Keratinocyte (primary cell): ENCODE measurements at regions not wholly inside any gene's neighbourhood (a gene's known extent, or its start where the extent isn't known, plus 50 kb on each side); places are given as distances from the start of the nearest gene placed in this dataset.
"Not testable (repeated sequence)": the region's sequence is repeated elsewhere in the genome, so short reads cannot be mapped to it uniquely, and the experiment has no call there.

Experiments used
- DNase-seq: peaks from one replicate; pipeline ENCODE4 v3.0.0-alpha.2; 2011; ENCODE audit warnings: low read depth, missing footprints, low spot score
- FAIRE-seq: peaks from 2 replicates; lab custom pipeline; 2011; peaks lifted over from hg19 to GRCh38; lab: Jason Lieb, UNC
- H2AFZ ChIP-seq: 2 replicates; pipeline ENCODE4 v1.6.0; 2012; ENCODE audit warnings: low read length, control low read depth, inconsistent platforms; ENCODE audit not compliant: control insufficient read depth
- H3K27ac ChIP-seq: 2 replicates; pipeline ENCODE4 v1.5.1; 2011; ENCODE audit warnings: low read length; ENCODE audit not compliant: control insufficient read depth, insufficient read depth
- H3K27me3 ChIP-seq: 3 replicates; pipeline ENCODE4 v1.6.0; 2011; ENCODE audit warnings: low read length; ENCODE audit not compliant: control insufficient read depth, insufficient read depth; ENCODE audit errors: extremely low read depth
- H3K36me3 ChIP-seq, 2 experiments: 2 replicates in 1 of 2; 3 replicates in 1 of 2; pipeline ENCODE4 v1.5.1; 2011; ENCODE audit warnings: low read length in 2 of 2, mild to moderate bottlenecking in 1 of 2; ENCODE audit not compliant: control insufficient read depth in 2 of 2, insufficient read depth in 2 of 2; ENCODE audit errors: extremely low read depth in 1 of 2
- H3K4me1 ChIP-seq: 3 replicates; pipeline ENCODE4 v1.5.1; 2011; ENCODE audit warnings: low read length; ENCODE audit not compliant: control insufficient read depth, insufficient read depth; ENCODE audit errors: extremely low read depth
- H3K4me2 ChIP-seq: 3 replicates; pipeline ENCODE4 v1.6.0; 2011; ENCODE audit warnings: low read depth, low read length; ENCODE audit not compliant: control insufficient read depth, insufficient read depth; ENCODE audit errors: extremely low read depth
- H3K4me3 ChIP-seq, 3 experiments: fragments of 200-600 bp in 1 of 3; sonication (generic) in 1 of 3; 2 replicates in 2 of 3; 3 replicates in 1 of 3; pipeline ENCODE4 v1.5.1; 2011 to 2016; ENCODE audit warnings: low read length in 3 of 3, mild to moderate bottlenecking in 3 of 3, control low read depth in 2 of 3, inconsistent platforms in 1 of 3, low read depth in 1 of 3, mixed read lengths in 1 of 3, mixed run types in 1 of 3, moderate library complexity in 1 of 3; ENCODE audit not compliant: control insufficient read depth in 2 of 3, insufficient read depth in 2 of 3; ENCODE audit errors: extremely low read depth in 1 of 3
- H3K79me2 ChIP-seq: 2 replicates; pipeline ENCODE4 v1.6.0; 2012; ENCODE audit warnings: low read length; ENCODE audit not compliant: control insufficient read depth, insufficient read depth
- H3K9ac ChIP-seq: 3 replicates; pipeline ENCODE4 v1.6.0; 2011; ENCODE audit warnings: low read length; ENCODE audit not compliant: control insufficient read depth, insufficient read depth; ENCODE audit errors: extremely low read depth
- H3K9me1 ChIP-seq: 3 replicates; pipeline ENCODE4 v1.6.0; 2011; ENCODE audit warnings: low read length; ENCODE audit not compliant: control insufficient read depth, insufficient read depth; ENCODE audit errors: extremely low read depth
- H3K9me3 ChIP-seq: 2 replicates; pipeline ENCODE4 v1.5.1; 2012; ENCODE audit warnings: low read depth, low read length; ENCODE audit not compliant: control insufficient read depth
- H4K20me1 ChIP-seq: 3 replicates; pipeline ENCODE4 v1.6.0; 2011; ENCODE audit warnings: low read length; ENCODE audit not compliant: control insufficient read depth, insufficient read depth; ENCODE audit errors: extremely low read depth
- dilution Hi-C: fragments of 300-500 bp; cut with MboI; formaldehyde crosslinking; loops from one replicate; pipeline ENCODE4 v1.7.0; 2020; ENCODE audit warnings: low sequenced_read_pairs; ENCODE audit not compliant: extremely low pct_ligation_motif_present

DNA sequence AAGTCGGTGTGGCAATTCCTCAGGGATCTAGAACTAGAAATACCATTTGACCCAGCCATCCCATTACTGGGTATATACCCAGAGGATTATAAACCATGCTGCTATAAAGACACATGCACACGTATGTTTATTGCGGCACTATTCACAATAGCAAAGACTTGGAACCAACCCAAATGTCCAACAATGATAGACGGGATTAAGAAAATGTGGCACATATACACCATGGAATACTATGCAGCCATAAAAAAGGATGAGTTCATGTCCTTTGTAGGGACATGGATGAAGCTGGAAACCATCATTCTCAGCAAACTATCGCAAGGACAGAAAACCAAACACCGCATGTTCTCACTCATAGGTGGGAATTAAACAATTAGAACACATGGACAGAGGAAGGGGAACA lies 80.6 kb upstream of the ST3GAL5 start:
- H3K4me3 ChIP-seq, H3K4me2 ChIP-seq, H3K9me1 ChIP-seq, dilution Hi-C loops, DNase-seq, H3K9me3 ChIP-seq, H4K20me1 ChIP-seq, H3K4me1 ChIP-seq, H3K27ac ChIP-seq, H3K79me2 ChIP-seq, H3K9ac ChIP-seq, FAIRE-seq, H3K36me3 ChIP-seq, H2AFZ ChIP-seq, H3K27me3 ChIP-seq: not testable (repeated sequence)

DNA sequence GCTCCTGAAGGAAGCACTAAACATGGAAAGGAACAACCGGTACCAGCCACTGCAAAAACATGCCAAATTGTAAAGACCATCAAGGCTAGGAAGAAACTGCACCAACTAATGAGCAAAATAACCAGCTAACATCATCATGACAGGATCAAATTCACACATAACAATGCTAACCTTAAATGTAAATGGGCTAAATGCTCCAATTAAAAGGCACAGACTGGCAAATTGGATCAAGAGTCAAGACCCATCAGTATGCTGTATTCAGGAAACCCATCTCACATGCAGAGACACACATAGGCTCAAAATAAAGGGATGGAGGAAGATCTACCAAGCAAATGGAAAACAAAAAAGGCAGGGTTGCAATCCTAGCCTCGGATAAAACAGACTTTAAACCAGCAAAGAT lies 77.0 kb upstream of the ST3GAL5 start:
- H3K4me3 ChIP-seq, H3K79me2 ChIP-seq, H3K27ac ChIP-seq, H3K9me3 ChIP-seq, FAIRE-seq, H3K4me1 ChIP-seq, H3K9me1 ChIP-seq, H3K36me3 ChIP-seq, dilution Hi-C loops, H2AFZ ChIP-seq, H3K27me3 ChIP-seq, H3K4me2 ChIP-seq, H3K9ac ChIP-seq, DNase-seq, H4K20me1 ChIP-seq: not testable (repeated sequence)

DNA sequence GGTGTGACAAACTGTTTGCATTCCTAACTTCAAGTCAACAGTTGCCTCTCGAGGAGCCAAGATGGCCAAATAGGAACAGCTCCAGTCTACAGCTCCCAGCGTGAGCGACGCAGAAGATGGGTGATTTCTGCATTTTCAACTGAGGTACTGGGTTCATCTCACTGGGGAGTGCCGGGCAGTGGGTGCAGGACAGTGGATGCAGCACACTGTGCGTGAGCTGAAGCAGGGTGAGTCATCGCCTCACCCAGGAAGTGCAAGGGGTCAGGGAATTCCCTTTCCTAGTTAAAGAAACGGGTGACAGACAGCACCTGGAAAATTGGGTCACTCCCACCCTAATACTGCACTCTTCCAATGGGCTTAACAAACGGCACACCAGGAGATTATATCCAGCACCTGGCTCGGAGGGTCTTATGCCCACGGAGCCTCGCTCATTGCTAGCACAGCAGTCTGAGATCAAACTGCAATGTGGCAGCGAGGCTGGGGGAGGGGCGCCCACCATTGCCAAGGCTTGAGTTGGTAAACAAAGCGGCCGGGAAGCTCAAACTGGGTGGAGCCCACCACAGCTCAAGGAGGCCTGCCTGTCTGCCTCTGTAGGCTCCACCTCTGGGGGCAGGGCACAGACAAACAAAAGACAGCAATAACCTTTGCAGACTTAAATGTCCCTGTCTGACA lies 75.1 kb upstream of the ST3GAL5 start:
- dilution Hi-C loops, H3K79me2 ChIP-seq, H3K4me3 ChIP-seq, FAIRE-seq, H3K4me1 ChIP-seq, H3K27ac ChIP-seq, H2AFZ ChIP-seq, H3K36me3 ChIP-seq, H3K9ac ChIP-seq, H4K20me1 ChIP-seq, H3K9me1 ChIP-seq, DNase-seq, H3K4me2 ChIP-seq, H3K9me3 ChIP-seq, H3K27me3 ChIP-seq: not testable (repeated sequence)
